HEK293T (cell line): ENCODE measurements at regions not wholly inside any gene's neighbourhood (a gene's known extent, or its start where the extent isn't known, plus 50 kb on each side); places are given as distances from the start of the nearest gene placed in this dataset.

ENCODE experiments used
- CTCF ChIA-PET: fragments of 350-600 bp; formaldehyde crosslinking; extraction: SDS; loops from one replicate; lab custom pipeline; 2021; ENCODE audit warnings: antibody characterized with exemption, inconsistent platforms; lab: Yijun Ruan, JAX
- POLR2A ChIA-PET: fragments of 350-600 bp; formaldehyde crosslinking; extraction: SDS; loops from one replicate; lab custom pipeline; 2020; ENCODE audit warnings: antibody characterized with exemption, inconsistent platforms; lab: Yijun Ruan, JAX
- DNase-seq: peaks from one replicate; pipeline ENCODE4 v3.0.0; 2012; ENCODE audit warnings: mixed read lengths; ENCODE audit errors: extremely low spot score
- BHLHE40 ChIP-seq: fragments of 450-650 bp; IDR thresholded peaks from 2 replicates; pipeline ENCODE4 v1.6.1; 2016; ENCODE audit warnings: mild to moderate bottlenecking, moderate library complexity, borderline replicate concordance
- CTBP1 ChIP-seq: fragments of 450-650 bp; IDR thresholded peaks from 2 replicates; pipeline ENCODE4 v1.6.1; 2016; ENCODE audit warnings: borderline replicate concordance
- ELF4 ChIP-seq: fragments of 450-650 bp; IDR thresholded peaks from 2 replicates; pipeline ENCODE4 v1.6.1; 2017; ENCODE audit warnings: antibody characterized with exemption
- FOXA1 ChIP-seq: fragments of 450-650 bp; IDR thresholded peaks from 2 replicates; pipeline ENCODE4 v1.6.1; 2016; ENCODE audit warnings: mild to moderate bottlenecking
- FOXK2 ChIP-seq: fragments of 450-650 bp; IDR thresholded peaks from 2 replicates; pipeline ENCODE4 v1.6.1; 2016; ENCODE audit warnings: mild to moderate bottlenecking
- FOXM1 ChIP-seq: fragments of 450-650 bp; IDR thresholded peaks from 2 replicates; pipeline ENCODE4 v1.6.1; 2017; ENCODE audit warnings: mild to moderate bottlenecking, borderline replicate concordance
- HDGF ChIP-seq: fragments of 450-650 bp; IDR thresholded peaks from 2 replicates; pipeline ENCODE4 v1.6.1; 2017; ENCODE audit warnings: antibody characterized with exemption, borderline replicate concordance
- L3MBTL2 ChIP-seq: fragments of 450-650 bp; conservative IDR thresholded peaks from 2 replicates; pipeline ENCODE4 v1.6.1; 2016; ENCODE audit warnings: mild to moderate bottlenecking
- LEF1 ChIP-seq: fragments of 450-650 bp; IDR thresholded peaks from 2 replicates; pipeline ENCODE4 v1.6.1; 2017; ENCODE audit warnings: mild to moderate bottlenecking, borderline replicate concordance
- NFRKB ChIP-seq: fragments of 450-650 bp; IDR thresholded peaks from 2 replicates; pipeline ENCODE4 v1.6.1; 2016; ENCODE audit warnings: mild to moderate bottlenecking, moderate library complexity
- PKNOX1 ChIP-seq: fragments of 450-650 bp; IDR thresholded peaks from 2 replicates; pipeline ENCODE4 v1.6.1; 2016
- SP1 ChIP-seq: fragments of 450-650 bp; IDR thresholded peaks from 2 replicates; pipeline ENCODE4 v1.6.1; 2017
- SUZ12 ChIP-seq: fragments of 450-650 bp; IDR thresholded peaks from 2 replicates; pipeline ENCODE4 v1.6.1; 2016; ENCODE audit warnings: mild to moderate bottlenecking
- TARDBP ChIP-seq: fragments of 450-650 bp; IDR thresholded peaks from 2 replicates; pipeline ENCODE4 v1.6.1; 2016
- ZNF384 ChIP-seq: fragments of 450-650 bp; IDR thresholded peaks from 2 replicates; pipeline ENCODE4 v1.6.1; 2016

GRCh38 chrX:148309413-148309812, 191.0 kb upstream of the AFF2 start:
- ChIA-PET POLR2A (no interaction called here), CTCF (no interaction called here)
- no peak for DNase-seq
- TF ChIP-seq TARDBP (no peak), LEF1 (no peak), L3MBTL2 (no peak), FOXK2 (no peak), ELF4 (no peak), HDGF (no peak), ZNF384 (no peak), SUZ12 (no peak), CTBP1 (no peak), FOXA1 (no peak), NFRKB (no peak), BHLHE40 (no peak), PKNOX1 (no peak), FOXM1 (no peak)

- ChIA-PET CTCF (no interaction called here), POLR2A (no interaction called here)
- no peak for DNase-seq
- TF ChIP-seq FOXA1 (no peak), HDGF (no peak), NFRKB (no peak), L3MBTL2 (no peak), PKNOX1 (no peak), ELF4 (no peak), TARDBP (no peak), LEF1 (no peak)
Measured at GRCh38 chrX:148310426-148311165, 189.8 kb upstream of the AFF2 start.

GRCh38 chrX:148311544-148311943, 188.9 kb upstream of the AFF2 start:
- ChIA-PET POLR2A (no interaction called here), CTCF (no interaction called here)
- TF ChIP-seq L3MBTL2 = no peak
- no peak for DNase-seq

- TF ChIP-seq ZNF384 (no peak), SP1 (no peak), FOXA1 (no peak), FOXM1 (no peak)
- POLR2A ChIA-PET = no interaction called here
- DNase-seq = no peak
- CTCF ChIA-PET = no interaction called here
Measured at GRCh38 chrX:148314876-148315275, 185.5 kb upstream of the AFF2 start.

- DNase-seq = no peak
- ChIA-PET CTCF (no interaction called here), POLR2A (no interaction called here)
- TF ChIP-seq NFRKB (no peak), SP1 (no peak), ELF4 (no peak), HDGF (no peak), FOXM1 (no peak), PKNOX1 (no peak), BHLHE40 (no peak)
Measured at GRCh38 chrX:148316446-148316845, 184.0 kb upstream of the AFF2 start.

- ChIA-PET CTCF (no interaction called here), POLR2A (no interaction called here)
- TF ChIP-seq FOXM1 = no peak
- no peak for TF ChIP-seq HDGF
- no peak for TF ChIP-seq LEF1
- TF ChIP-seq CTBP1 = no peak
- no peak for TF ChIP-seq BHLHE40
- no peak for TF ChIP-seq L3MBTL2
- no peak for TF ChIP-seq ELF4
- no peak for TF ChIP-seq SP1
- TF ChIP-seq FOXA1 = no peak
- no peak for TF ChIP-seq ZNF384
Measured at GRCh38 chrX:148322906-148323305, 177.5 kb upstream of the AFF2 start.

GRCh38 chrX:148333989-148334388, 166.4 kb upstream of the AFF2 start:
- TF ChIP-seq FOXM1 = no peak
- DNase-seq = no peak
- POLR2A ChIA-PET = no interaction called here
- CTCF ChIA-PET = no interaction called here

More at GRCh38 chrX:148322906-148323305, 177.5 kb upstream of the AFF2 start:
- no peak for DNase-seq
